PC-3 (cell line): ENCODE measurements at regions not wholly inside any gene's neighbourhood (a gene's known extent, or its start where the extent isn't known, plus 50 kb on each side); places are given as distances from the start of the nearest gene placed in this dataset.

Source experiments
- CTCF ChIP-seq: fragments of 300-600 bp; sonication (generic); conservative IDR thresholded peaks from 2 replicates; pipeline ENCODE4 v1.5.1; 2017; ENCODE audit warnings: antibody characterized with exemption, low read depth, mild to moderate bottlenecking, low read length
- EZH2 ChIP-seq: fragments of 300-600 bp; sonication (generic); IDR thresholded peaks from one replicate; pipeline ENCODE4 v1.6.1; 2017; ENCODE audit warnings: antibody characterized with exemption, mild to moderate bottlenecking, low read length; ENCODE audit not compliant: unreplicated experiment
- EZH2phosphoT487 ChIP-seq: fragments of 300-600 bp; sonication (generic); IDR thresholded peaks from 2 replicates; pipeline ENCODE4 v1.6.1; 2018; ENCODE audit warnings: mild to moderate bottlenecking, antibody characterized with exemption, low read length, borderline replicate concordance

DNA sequence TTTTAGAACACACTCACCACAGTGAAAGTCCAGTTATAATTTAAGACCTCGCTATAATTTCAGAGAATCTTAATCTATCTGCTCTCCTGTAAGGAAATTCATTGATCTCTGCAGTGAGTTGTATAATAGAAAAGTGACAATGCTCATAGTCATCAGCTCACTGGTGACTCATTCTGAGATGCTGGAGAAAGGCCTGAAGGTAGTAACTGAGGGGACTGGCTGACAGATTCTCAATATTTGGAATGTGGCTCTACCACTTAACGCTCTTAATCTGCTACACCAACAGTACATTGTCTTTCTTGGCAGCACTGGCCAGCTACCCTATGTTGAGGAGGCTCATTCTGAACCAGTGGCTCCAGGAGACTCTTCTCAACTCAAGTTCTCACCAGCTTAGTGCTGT lies 246.1 kb downstream of the RPRM start:
- no peak for TF ChIP-seq CTCF
- no peak for TF ChIP-seq EZH2phosphoT487
- no peak for TF ChIP-seq EZH2
